Frontal cortex (tissue), 3 donors: ENCODE measurements at regions not wholly inside any gene's neighbourhood (a gene's known extent, or its start where the extent isn't known, plus 50 kb on each side); places are given as distances from the start of the nearest gene placed in this dataset.

ENCODE experiments used
- DNase-seq, 2 donors: peaks; one replicate each; pipeline ENCODE4 v3.0.0; 2012; ENCODE audit warnings: low spot score in 2 of 2
- FAIRE-seq: peaks from 2 replicates; lab custom pipeline; 2012; peaks lifted over from hg19 to GRCh38; lab: Jason Lieb, UNC
- donor health status: control.
- donor health status: control.
- donor health status: control.

DNA sequence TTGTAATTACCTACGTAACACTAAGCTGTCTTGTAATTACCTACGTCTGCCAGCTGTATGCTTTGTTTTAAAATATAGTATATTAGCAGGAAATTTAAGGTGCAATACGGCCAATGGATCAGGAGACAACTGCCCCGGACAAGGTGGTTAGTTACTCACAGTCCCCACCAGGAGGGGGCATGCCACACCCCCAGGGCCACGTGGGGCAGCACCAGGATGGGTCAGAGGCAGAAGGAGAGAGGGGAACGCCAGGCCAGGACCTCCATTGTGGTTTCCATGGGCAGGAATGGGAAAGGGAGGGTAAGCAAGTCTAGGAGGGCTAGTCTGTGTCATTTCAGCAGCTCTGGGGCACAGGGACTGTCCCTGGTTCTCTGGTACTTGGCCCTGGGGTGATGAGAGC lies 140.1 kb downstream of the URI1 start:
- FAIRE-seq (no peak), DNase-seq (no peak)

DNA sequence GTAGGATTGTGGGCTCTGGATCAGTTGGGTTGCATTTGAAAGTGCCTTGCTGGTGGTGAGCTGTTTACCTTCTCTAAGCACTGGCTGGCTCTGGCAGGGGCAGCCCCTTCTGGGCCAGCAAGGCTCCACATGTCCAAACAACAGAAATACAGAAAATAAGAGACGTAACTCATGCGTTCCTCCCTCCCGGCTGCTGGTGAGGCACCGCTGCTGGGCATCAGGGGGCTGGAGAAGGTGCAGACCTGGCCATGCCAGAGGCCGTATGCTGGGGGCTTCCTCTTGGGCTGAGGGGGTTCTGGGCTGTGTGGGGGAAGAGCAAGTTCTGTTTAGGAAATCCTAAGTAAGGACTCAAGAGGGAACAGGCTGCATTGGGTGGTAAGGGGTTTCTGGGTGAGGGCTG lies 140.6 kb downstream of the URI1 start:
- FAIRE-seq: no peak
- DNase-seq: no peak

DNA sequence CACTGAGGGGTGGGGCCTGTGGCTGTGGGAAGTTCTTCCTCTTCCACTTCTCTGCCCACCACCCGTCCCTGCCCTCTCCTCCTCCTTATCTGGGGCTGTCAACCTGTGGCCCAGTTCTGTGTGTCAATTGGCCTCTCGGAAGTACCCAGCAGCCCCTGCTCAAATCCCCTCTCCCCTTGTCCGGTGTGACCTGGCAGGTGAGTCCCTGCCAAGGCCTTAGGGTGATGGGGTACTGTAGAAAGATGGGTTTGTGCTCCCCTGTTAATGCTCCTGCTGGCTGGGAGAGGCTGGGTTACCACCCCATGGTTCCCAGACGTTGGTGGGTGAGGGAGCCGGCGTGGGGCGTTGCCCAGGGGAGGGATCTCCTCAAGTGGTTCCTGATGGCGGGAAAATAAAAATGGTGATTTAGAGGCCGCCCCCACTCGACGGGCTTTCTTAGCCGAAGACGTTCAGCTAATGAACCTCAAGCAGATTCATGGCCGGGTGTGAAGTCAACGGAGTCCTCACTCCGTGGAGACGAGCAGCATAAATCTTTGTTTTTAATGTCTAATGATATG lies 141.2 kb downstream of the URI1 start:
- DNase-seq: no peak
- FAIRE-seq: no peak

DNA sequence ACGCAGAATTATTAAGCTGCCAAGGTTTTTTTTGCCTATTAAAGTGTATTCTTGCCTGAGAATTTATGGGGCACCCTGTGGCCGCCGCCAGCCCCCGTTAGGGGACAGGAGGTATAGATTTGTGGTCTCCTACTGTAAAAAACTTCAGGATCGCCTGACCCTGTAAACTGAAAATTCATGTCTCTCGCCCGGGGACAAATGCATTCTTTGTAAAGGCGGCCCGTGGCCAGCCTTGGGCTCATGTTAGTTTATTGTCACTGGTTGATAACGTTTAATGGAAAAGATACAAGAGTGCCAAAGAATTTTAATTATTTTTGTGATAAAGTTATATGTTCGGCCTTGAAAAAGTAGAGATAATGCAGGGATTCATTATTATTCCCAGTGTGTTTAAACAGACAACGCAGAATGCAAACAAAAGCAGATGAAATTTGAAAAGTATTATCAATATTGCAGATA lies 141.7 kb downstream of the URI1 start:
- DNase-seq: no peak
- no peak for FAIRE-seq

DNA sequence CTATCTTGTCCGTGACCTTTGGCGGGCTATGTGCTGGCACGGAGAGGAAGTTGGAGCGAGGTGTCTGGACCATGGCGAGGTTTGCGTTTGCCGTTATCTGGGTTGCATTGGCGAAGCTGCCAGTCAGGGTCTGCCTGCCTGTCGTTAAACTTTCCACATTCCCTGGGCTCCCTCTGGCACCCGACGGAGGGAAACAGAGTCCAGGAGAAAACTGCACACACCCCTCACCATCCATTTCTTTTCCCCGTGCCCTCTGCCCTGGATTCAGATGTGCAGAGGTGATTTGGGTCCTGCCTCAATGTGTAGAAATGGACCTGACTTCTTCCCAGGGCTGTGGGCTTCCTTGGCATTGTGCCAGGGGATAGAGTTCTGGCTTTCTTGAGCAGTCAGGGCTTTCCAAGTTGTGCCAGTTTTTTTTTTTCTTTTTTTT lies 142.4 kb downstream of the URI1 start:
- DNase-seq: no peak
- no peak for FAIRE-seq

DNA sequence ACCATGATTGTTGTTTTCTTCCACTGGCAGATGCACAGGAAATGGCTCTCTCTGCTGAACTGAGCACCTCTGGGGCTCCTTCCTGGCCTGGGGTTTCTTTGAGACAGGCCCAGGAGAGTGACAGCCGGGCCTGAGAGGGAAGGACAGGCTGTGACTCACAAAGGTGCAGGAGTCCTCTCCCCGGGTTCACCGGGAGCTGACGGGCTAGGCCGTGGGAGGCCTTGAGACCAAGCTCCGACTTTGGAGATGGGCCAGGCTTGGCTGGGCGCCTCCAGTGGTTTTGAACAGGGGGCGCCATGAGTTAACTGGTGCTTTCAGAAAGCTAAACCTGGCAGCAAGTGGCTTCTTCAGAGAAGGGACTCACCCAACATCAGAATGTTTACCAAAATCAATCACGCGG lies 143.4 kb downstream of the URI1 start:
- DNase-seq (no peak), FAIRE-seq (no peak)

DNA sequence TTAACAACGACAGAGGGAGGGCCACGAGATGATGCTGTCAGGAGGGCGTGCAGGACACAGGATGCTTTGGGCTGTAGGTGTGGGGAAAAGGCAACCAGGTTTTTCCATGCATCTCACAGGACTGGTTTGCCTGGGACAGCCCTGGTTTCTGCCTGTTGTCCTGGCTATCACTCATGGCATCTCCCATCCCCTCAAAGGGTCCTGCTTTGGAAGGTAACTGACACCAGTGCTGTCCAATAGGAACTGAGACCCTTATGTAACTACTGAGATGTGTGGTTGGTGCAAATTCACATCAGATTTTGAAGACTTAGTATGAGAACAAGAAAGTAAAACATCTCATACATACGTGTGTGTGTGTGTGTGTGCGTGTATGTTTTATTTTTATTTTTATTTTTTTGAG lies 144.2 kb downstream of the URI1 start:
- DNase-seq: no peak
- FAIRE-seq: no peak

DNA sequence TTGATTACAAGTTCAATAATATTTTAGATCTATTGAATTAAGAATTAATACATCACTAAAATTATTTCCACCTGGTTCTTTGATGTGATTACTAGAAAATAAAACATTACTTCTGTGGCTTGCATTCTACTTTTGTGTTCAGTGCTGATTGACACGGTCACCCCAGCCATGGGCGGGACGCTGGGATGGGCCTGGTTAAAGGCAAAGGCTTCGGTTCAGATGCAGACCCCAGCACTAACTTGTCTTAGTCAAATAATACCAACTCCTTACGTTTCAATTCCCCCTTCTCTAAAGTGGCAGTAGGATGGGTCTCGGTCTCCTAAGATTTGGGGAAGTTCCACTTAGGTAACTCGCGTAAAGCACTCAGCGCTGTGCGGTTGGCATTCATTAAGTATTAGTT lies 144.9 kb downstream of the URI1 start:
- DNase-seq (no peak), FAIRE-seq (no peak)

DNA sequence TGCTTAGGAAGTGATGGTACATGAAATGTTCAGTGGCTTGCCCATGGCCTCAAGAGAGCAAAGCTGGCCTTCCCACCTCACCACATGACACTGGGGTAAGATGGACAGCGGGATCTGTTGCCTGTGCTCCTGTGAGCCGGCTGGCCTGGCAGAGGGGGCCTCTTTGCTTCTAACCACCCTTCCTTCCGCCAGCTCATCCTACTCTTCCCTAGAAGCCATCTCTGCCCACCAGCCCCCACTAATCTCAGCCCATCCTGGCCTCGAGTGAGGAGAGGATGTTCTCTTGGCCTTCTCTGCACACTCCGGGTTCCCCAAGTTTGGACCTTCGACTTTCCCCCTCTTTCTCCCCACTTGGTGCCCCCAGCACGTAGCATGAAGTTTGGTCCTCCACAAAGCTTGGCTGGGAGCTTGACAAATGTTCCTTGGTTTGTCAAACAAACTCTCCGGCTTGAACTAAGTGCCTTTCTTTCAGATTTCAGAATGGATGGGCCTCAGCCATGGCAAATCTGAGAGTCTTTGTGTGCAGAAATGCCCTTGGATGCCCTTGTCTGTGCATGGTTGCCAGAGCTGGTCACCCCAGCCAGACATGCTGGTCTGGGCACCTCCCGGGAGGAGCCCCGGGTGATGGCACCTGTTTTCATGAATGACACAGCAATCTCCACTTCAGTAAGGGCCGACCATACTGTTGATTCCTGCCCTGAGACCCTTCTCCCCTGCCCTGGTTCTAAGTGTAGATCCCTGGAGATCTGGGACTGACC lies 145.5 kb downstream of the URI1 start:
- FAIRE-seq: no peak

DNA sequence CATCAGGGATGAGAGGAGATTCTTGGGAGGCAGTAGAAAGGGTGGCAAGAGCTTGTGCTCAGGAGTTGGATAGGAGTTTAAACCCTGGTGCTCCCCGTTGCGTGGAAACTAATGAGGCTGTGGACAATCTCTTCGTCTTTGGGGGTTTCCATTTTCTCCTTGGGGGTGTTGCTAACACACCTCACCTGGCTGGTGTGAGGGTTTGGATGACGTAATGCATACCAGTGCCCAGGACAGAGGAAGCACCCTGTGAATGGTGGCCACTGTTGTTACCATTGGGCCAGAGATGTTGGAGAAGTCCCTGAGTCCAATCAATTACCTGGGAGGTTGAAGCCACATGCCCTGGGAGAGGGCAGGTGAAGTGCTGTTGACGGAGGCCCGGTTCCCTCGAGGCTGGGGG lies 146.5 kb downstream of the URI1 start:
- DNase-seq (no peak), FAIRE-seq (no peak)

More for the DNA sequence above, 145.5 kb downstream of the URI1 start:
- DNase-seq: no peak

DNA sequence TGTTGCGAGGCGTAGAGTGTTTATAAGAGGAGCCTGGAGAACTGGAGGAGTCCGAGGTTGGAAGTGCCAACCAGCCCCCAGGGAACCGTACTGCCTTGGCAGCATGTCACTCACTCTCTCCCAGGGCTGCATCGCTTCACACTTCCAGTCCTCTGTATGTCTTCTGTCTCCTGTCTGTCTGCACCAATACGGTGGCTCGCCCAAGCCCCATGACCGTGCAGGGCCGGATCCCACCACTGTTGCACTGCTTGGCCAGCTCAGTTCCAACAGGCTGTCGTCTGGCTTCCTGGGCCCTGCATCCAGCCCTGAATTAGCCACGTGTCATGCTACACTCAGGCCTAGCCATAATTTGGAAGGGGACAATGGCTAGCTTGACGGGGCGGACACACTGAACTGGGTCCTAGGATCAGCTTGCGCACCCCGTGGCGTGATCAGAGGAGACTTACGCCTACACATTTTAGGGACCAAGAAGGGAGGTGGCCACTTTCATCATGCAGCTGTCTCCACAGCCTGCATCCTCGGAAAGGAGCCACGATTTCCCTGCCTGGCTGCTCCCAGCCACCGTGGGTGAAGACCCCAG lies 147.1 kb downstream of the URI1 start:
- no peak for DNase-seq
- no peak for FAIRE-seq

DNA sequence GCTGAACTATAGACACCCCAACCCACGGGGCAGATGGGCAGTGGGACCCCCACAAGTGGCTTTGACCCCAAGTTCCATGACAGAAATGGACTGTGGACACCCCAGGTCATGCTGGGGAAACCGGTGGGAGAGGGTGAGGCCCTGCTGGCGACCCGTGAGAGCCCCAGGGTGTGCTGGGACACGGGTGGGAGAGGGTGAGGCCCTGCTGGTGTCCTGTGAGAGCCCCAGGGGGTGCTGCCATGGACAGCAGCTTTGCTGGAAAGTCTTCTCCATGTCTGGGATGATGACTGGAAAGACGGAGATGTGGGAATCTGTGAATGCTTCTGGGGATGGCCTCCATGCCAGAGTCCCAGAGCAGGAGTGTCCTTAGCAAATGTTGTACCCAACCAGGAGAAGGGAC lies 148.4 kb downstream of the URI1 start:
- no peak for FAIRE-seq
- no peak for DNase-seq

DNA sequence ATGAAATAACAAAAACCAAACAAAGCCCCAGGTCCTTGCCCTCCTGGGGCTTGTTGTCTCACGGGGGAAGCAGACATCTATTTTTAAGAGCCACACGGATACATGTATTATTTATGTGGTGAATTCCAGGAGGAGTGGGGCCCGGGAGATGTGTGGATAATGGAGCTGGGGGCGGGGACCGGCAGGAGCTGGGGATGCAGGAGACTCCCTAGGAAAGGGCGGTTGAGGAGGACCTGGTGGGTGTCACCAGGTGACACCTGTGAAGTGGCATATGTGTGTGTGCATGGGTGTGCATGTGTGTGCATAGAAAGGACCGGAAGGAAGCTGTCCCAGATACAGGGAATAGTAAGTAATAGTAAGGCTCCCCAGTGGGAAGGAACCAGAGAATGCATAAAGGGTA lies 148.9 kb downstream of the URI1 start:
- no peak for FAIRE-seq
- DNase-seq: no peak

DNA sequence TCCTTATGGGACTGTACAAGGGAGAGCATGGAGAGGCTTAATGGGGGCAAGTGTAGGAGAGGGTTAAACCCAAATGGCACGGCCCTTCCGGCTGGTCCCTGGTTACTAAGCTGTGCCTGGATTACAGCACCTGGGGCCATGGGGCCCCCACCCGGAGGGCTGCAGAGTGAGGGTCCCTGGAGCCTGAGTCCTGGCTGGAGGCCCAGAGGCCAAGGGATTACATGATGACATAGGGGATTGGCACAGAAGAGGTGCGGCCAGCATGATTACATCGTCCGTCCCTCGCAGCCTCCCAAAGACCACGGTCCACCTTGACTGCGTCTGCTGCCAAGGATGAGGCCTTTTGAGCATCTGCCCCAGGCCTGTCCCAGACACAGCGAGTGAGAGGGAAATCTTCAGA lies 149.4 kb downstream of the URI1 start:
- FAIRE-seq (no peak), DNase-seq (no peak)

DNA sequence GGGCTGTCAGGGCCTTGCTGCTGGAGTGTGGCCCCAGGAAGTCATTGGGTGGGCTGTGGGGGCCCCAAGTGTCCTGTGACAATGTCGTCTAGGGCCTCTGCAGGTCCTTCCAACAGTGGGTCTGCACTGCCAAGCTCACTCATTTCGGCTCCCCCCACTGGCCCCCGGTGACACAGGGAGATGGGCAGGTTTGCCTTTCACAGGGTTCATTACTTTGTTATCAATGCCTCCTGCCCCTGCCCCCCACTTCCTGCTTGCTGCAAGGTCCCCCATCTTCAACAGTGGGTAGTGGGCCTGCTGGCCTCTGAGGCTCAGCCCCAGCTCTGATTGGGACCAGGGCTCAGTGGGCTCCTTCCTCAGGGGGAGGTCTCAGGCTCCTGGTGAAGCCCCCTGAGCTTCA lies 149.8 kb downstream of the URI1 start:
- FAIRE-seq (no peak), DNase-seq (no peak)

DNA sequence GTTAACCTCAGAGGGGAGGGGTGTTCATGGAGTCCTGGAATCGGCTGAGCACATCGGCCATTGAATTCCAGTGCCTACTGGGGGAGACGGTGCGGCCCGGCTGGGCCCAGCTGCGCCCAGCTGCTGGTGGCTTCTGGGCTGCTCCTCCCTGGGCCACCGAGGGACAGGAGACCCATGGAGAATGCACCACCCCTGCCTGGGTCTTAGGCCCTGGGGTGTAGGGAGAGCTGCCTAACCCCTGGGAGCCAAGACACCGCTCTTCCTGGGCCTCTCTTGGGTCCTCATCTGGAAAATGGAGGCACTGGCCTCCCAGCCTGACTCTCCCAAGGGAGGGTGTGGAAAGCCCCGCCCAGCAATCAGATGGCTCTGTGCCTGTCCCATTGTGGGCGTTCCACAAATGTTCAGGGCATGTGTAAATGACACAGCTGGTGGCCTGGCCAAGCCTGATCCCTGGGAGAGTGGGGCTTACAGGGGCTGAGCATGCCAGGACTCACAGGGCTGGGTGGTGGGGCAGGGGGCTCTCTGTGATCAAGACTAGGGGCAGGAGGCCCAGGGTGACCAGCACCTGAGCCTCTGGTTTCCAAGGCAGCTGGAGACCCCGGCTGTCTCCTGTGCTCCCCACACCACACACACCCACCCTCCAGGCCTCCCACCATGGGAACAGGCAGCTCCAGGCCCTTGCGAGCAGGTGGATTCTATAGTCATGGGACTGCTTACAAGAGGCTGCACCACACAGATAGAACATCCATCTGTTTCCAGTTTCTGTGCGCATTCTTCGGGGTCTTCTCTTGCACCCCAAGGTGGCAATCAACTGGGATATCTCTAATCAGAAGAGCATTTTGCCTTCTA lies 150.9 kb downstream of the URI1 start:
- no peak for DNase-seq
- FAIRE-seq: no peak

DNA sequence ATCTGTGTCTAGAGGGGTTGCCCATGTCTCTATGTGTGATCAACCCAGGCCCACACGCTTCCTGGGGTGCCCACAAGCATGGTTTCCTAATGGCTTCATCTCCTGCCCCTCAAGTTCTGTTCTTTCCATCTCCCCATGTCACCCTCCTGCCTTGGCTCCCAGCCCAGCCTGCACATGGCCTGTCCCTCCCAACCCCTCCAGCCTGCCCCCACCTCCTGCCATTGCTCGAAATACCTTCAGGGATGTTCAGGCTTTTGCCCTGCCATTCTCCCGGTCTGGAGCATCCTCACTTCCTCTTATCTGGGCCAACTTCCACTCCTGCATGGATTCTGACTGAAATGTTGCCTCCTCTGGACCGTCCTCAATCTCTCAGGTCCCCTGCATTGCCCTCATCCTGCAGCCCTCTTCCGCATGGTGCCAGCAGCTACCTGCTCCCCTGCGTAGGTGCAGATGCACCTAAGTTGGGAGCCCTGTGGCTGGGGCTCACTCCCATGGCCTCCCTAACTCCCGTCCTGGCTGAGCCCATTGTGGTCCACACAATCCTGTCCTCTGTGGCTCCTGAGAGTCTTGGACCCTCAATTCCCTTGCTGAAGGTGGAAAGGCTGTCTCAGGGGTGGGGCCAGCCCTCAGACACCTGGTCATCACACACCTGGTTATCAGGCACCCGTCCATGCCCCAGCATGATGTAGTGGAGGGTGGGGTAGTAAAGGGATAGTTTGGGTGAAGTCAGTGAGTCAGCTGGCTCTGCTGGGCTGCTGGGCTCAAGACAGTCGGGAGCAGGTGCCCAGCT lies 152.1 kb downstream of the URI1 start:
- no peak for FAIRE-seq
- DNase-seq: no peak

DNA sequence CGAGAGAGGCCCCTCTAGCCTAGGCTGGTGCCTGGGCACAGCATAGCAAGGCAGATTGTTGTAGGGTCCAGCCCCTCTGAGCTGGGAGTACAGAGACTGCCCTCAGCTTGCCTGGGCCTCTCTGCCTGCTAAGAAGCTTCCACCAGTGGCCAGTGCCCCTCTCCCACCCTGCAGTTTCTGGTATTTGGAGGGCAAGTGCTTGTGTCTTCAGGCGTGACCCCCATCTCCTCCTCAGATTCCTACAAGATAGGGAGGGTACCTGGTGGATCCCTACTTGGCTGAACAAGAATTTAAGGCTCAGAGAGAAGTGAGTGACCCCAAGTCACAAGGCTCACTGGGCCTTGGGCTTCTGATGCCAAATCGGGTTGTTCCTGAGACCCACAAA lies 152.7 kb downstream of the URI1 start:
- DNase-seq (no peak), FAIRE-seq (no peak)

DNA sequence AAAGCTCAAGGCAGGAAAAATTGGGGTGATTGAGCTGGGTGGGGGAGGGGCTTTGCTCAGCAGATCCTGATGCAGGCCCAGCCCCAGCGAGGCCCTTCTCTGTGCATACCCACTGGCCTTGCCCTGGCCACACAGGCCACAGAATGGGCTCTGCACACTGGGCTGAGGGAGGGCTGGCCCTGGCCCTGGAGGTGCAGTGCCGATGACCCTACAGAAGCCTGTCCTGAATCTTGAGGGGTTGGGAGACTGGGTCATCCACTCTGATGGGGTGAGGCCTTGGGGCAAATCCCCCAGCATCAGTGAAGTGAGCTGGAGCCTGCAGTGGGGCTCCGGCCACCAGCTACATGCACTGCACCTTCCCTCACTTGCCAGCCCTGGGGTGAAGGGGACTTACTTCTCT lies 153.1 kb downstream of the URI1 start:
- FAIRE-seq: no peak
- DNase-seq: no peak
